ENCODE measurements at regions not wholly inside any gene's neighbourhood (a gene's known extent, or its start where the extent isn't known, plus 50 kb on each side); places are given as distances from the start of the nearest gene placed in this dataset.

DNA sequence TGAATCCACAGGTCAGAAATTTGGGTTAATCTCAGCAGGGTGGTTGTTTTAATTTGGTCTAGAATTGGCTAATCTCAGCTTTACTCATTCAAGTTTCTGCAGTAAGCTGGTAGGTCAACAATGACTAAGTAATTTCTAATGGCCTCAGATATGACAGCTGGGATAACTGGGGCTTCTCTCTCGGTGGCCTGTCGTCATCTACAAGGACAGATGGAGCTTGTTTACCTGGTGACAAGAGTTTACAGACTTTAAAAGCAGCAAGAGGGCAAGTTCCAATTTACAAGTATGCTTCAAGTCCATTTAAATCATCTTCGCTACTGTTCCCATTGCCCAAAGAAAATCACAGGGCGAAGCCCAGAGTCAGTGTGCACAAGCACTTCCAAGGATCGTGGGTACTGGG lies 453.9 kb downstream of the PDHA2 start:
- Histone ChIP-seq H3K4me1 (ENCODE audit: control insufficient read depth in 2 of 2, insufficient read depth in 1 of 2, low read depth in 1 of 2, low read length in 2 of 2) (no peaks in the 10 kb centered on the region), H4K8ac (ENCODE audit: low read depth, low read length) (no peak overlapping the region), H2BK12ac (ENCODE audit: low read length) (no peak overlapping the region), H3K23ac (ENCODE audit: low read depth, low read length, poor library complexity) (no peak overlapping the region), H3K18ac (ENCODE audit: low read length) (no peak overlapping the region), H3K9me3 (replicated peaks in 1 of 2; ENCODE audit: control insufficient read depth in 2 of 2, insufficient read depth in 1 of 2, low read depth in 1 of 2, low read length in 2 of 2) (no peaks in the 10 kb centered on the region), H2BK5ac (ENCODE audit: low read length) (no peak overlapping the region), H2BK15ac (ENCODE audit: low read length) (no peak overlapping the region), H2AK5ac (ENCODE audit: low read depth, low read length) (no peak overlapping the region), H3K14ac (ENCODE audit: low read length) (no peak overlapping the region), H3K4me3 (ENCODE audit: low read length in 2 of 2) (no peak overlapping the region), H3K4ac (ENCODE audit: low read length) (no peak overlapping the region), H3K9ac (ENCODE audit: low read depth, low read length, poor library complexity) (no peak overlapping the region), H3K27ac (replicated peaks; ENCODE audit: low read length) (no peak overlapping the region), H3K27me3 (ENCODE audit: control insufficient read depth in 3 of 3, insufficient read depth in 3 of 3, low read depth in 1 of 3, low read length in 3 of 3) (no peaks in the 10 kb centered on the region), H4K91ac (ENCODE audit: low read depth, low read length, poor library complexity) (no peak overlapping the region), H3K79me1 (ENCODE audit: low read depth, low read length) (no peaks in the 10 kb centered on the region), H2AFZ (ENCODE audit: low read length) (peak overlapping the region; percentile 38), H3K4me2 (ENCODE audit: insufficient read depth, low read length, poor library complexity, severe bottlenecking) (no peak overlapping the region), H2BK120ac (ENCODE audit: low read depth, low read length) (no peak overlapping the region), H3K36me3 (replicated peaks in 1 of 2; ENCODE audit: control insufficient read depth in 2 of 2, insufficient read depth in 2 of 2, low read length in 2 of 2) (no peaks in the 10 kb centered on the region)
- no CpG with 5 or more reads among the region's 5 CpGs for WGBS, 2 donors (ENCODE audit: extremely low coverage in 2 of 2, insufficient read length in 2 of 2, insufficient replicate concordance in 1 of 2)
- DNase-seq (ENCODE audit: low spot score), result no peak

GRCh38 chr4:96295143-96295741 lies 455.3 kb downstream of the PDHA2 start:
- Histone ChIP-seq H3K79me1 (ENCODE audit: low read depth, low read length) (no peaks in the 10 kb centered on the region), H3K4me1 (ENCODE audit: control insufficient read depth in 2 of 2, insufficient read depth in 1 of 2, low read depth in 1 of 2, low read length in 2 of 2) (no peaks in the 10 kb centered on the region), H3K27ac (replicated peaks; ENCODE audit: low read length) (no peak overlapping the region), H3K9me3 (replicated peaks in 1 of 2; ENCODE audit: control insufficient read depth in 2 of 2, insufficient read depth in 1 of 2, low read depth in 1 of 2, low read length in 2 of 2) (no peaks in the 10 kb centered on the region), H3K27me3 (ENCODE audit: control insufficient read depth in 3 of 3, insufficient read depth in 3 of 3, low read depth in 1 of 3, low read length in 3 of 3) (no peaks in the 10 kb centered on the region), H3K4me2 (ENCODE audit: insufficient read depth, low read length, poor library complexity, severe bottlenecking) (no peak overlapping the region), H2BK5ac (ENCODE audit: low read length) (no peak overlapping the region), H2BK15ac (ENCODE audit: low read length) (no peak overlapping the region), H2BK120ac (ENCODE audit: low read depth, low read length) (no peak overlapping the region), H4K8ac (ENCODE audit: low read depth, low read length) (no peak overlapping the region), H2AK5ac (ENCODE audit: low read depth, low read length) (no peak overlapping the region), H4K91ac (ENCODE audit: low read depth, low read length, poor library complexity) (no peak overlapping the region), H3K36me3 (replicated peaks in 1 of 2; ENCODE audit: control insufficient read depth in 2 of 2, insufficient read depth in 2 of 2, low read length in 2 of 2) (no peaks in the 10 kb centered on the region), H3K4ac (ENCODE audit: low read length) (no peak overlapping the region), H2BK12ac (ENCODE audit: low read length) (no peak overlapping the region), H3K14ac (ENCODE audit: low read length) (no peak overlapping the region), H2AFZ (ENCODE audit: low read length) (peak overlapping the region; percentile 51), H3K9ac (ENCODE audit: low read depth, low read length, poor library complexity) (no peak overlapping the region), H3K4me3 (ENCODE audit: low read length in 2 of 2) (no peak overlapping the region), H3K23ac (ENCODE audit: low read depth, low read length, poor library complexity) (no peak overlapping the region), H3K18ac (ENCODE audit: low read length) (no peak overlapping the region)
- WGBS, 2 donors (ENCODE audit: extremely low coverage in 2 of 2, insufficient read length in 2 of 2, insufficient replicate concordance in 1 of 2), result no CpG with 5 or more reads among the region's 4 CpGs
- no peak for DNase-seq (ENCODE audit: low spot score)

- no peak overlapping the region for H3K4ac ChIP-seq (ENCODE audit: low read length)
- WGBS, 2 donors (ENCODE audit: extremely low coverage in 2 of 2, insufficient read length in 2 of 2, insufficient replicate concordance in 1 of 2), result no CpG with 5 or more reads among the region's 3 CpGs
- H2BK5ac ChIP-seq (ENCODE audit: low read length), result no peak overlapping the region
- no peak overlapping the region for H2BK15ac ChIP-seq (ENCODE audit: low read length)
- no peak overlapping the region for H3K4me2 ChIP-seq (ENCODE audit: insufficient read depth, low read length, poor library complexity, severe bottlenecking)
- H3K4me3 ChIP-seq (ENCODE audit: low read length in 2 of 2), result no peak overlapping the region
- no peak overlapping the region for H3K14ac ChIP-seq (ENCODE audit: low read length)
- H3K27me3 ChIP-seq (ENCODE audit: control insufficient read depth in 3 of 3, insufficient read depth in 3 of 3, low read depth in 1 of 3, low read length in 3 of 3), result no peaks in the 10 kb centered on the region
- no peak for DNase-seq (ENCODE audit: low spot score)
- H2AK5ac ChIP-seq (ENCODE audit: low read depth, low read length), result no peak overlapping the region
- no peak overlapping the region for H3K18ac ChIP-seq (ENCODE audit: low read length)
- H3K9ac ChIP-seq (ENCODE audit: low read depth, low read length, poor library complexity), result no peak overlapping the region
- no peak overlapping the region for H4K91ac ChIP-seq (ENCODE audit: low read depth, low read length, poor library complexity)
- H3K27ac ChIP-seq (replicated peaks; ENCODE audit: low read length), result no peak overlapping the region
- no peak overlapping the region for H4K8ac ChIP-seq (ENCODE audit: low read depth, low read length)
- H2BK12ac ChIP-seq (ENCODE audit: low read length), result no peak overlapping the region
- no peak overlapping the region for H3K23ac ChIP-seq (ENCODE audit: low read depth, low read length, poor library complexity)
- H2AFZ ChIP-seq (ENCODE audit: low read length), result no peak overlapping the region
- no peaks in the 10 kb centered on the region for H3K36me3 ChIP-seq (replicated peaks in 1 of 2; ENCODE audit: control insufficient read depth in 2 of 2, insufficient read depth in 2 of 2, low read length in 2 of 2)
- no peak overlapping the region for H2BK120ac ChIP-seq (ENCODE audit: low read depth, low read length)
- no peaks in the 10 kb centered on the region for H3K4me1 ChIP-seq (ENCODE audit: control insufficient read depth in 2 of 2, insufficient read depth in 1 of 2, low read depth in 1 of 2, low read length in 2 of 2)
- no peaks in the 10 kb centered on the region for H3K79me1 ChIP-seq (ENCODE audit: low read depth, low read length)
- no peaks in the 10 kb centered on the region for H3K9me3 ChIP-seq (replicated peaks in 1 of 2; ENCODE audit: control insufficient read depth in 2 of 2, insufficient read depth in 1 of 2, low read depth in 1 of 2, low read length in 2 of 2)
Measured at GRCh38 chr4:96301715-96302114, 461.8 kb downstream of the PDHA2 start.

- Histone ChIP-seq H3K4me3 (ENCODE audit: low read length in 2 of 2) (no peak overlapping the region), H3K9ac (ENCODE audit: low read depth, low read length, poor library complexity) (no peak overlapping the region), H4K8ac (ENCODE audit: low read depth, low read length) (no peak overlapping the region), H4K91ac (ENCODE audit: low read depth, low read length, poor library complexity) (no peak overlapping the region), H3K4me1 (ENCODE audit: control insufficient read depth in 2 of 2, insufficient read depth in 1 of 2, low read depth in 1 of 2, low read length in 2 of 2) (no peaks in the 10 kb centered on the region), H3K18ac (ENCODE audit: low read length) (no peak overlapping the region), H3K36me3 (replicated peaks in 1 of 2; ENCODE audit: control insufficient read depth in 2 of 2, insufficient read depth in 2 of 2, low read length in 2 of 2) (no peaks in the 10 kb centered on the region), H3K79me1 (ENCODE audit: low read depth, low read length) (no peaks in the 10 kb centered on the region), H2AK5ac (ENCODE audit: low read depth, low read length) (no peak overlapping the region), H2BK15ac (ENCODE audit: low read length) (no peak overlapping the region), H3K23ac (ENCODE audit: low read depth, low read length, poor library complexity) (no peak overlapping the region), H3K27ac (replicated peaks; ENCODE audit: low read length) (no peak overlapping the region), H3K9me3 (replicated peaks in 1 of 2; ENCODE audit: control insufficient read depth in 2 of 2, insufficient read depth in 1 of 2, low read depth in 1 of 2, low read length in 2 of 2) (peaks cover 0 to 8% of the 10 kb centered on the region in 2 donors), H2BK5ac (ENCODE audit: low read length) (no peak overlapping the region), H3K27me3 (ENCODE audit: control insufficient read depth in 3 of 3, insufficient read depth in 3 of 3, low read depth in 1 of 3, low read length in 3 of 3) (no peaks in the 10 kb centered on the region), H2AFZ (ENCODE audit: low read length) (no peak overlapping the region), H3K4me2 (ENCODE audit: insufficient read depth, low read length, poor library complexity, severe bottlenecking) (no peak overlapping the region), H2BK12ac (ENCODE audit: low read length) (no peak overlapping the region), H3K4ac (ENCODE audit: low read length) (no peak overlapping the region), H3K14ac (ENCODE audit: low read length) (no peak overlapping the region), H2BK120ac (ENCODE audit: low read depth, low read length) (no peak overlapping the region)
- WGBS, 2 donors (ENCODE audit: extremely low coverage in 2 of 2, insufficient read length in 2 of 2, insufficient replicate concordance in 1 of 2), result no CpG with 5 or more reads among the region's 1 CpG
- DNase-seq (ENCODE audit: low spot score), result no peak
Measured at GRCh38 chr4:96305030-96305429, 465.1 kb downstream of the PDHA2 start.
